GM12874 (cell line): ENCODE measurements at regions not wholly inside any gene's neighbourhood (a gene's known extent, or its start where the extent isn't known, plus 50 kb on each side); places are given as distances from the start of the nearest gene placed in this dataset.

ENCODE experiments used
- CTCF ChIP-seq: IDR thresholded peaks from 2 replicates; pipeline ENCODE4 v1.5.1; 2011; ENCODE audit warnings: low read depth, mild to moderate bottlenecking, control low read depth, low read length, moderate library complexity; ENCODE audit not compliant: insufficient read depth

- TF ChIP-seq CTCF, result no peak
Measured at GRCh38 chr2:19600982-19601381, 242.6 kb upstream of the OSR1 start.

GRCh38 chr2:19600506-19600905, 242.1 kb upstream of the OSR1 start:
- TF ChIP-seq CTCF, result no peak

DNA sequence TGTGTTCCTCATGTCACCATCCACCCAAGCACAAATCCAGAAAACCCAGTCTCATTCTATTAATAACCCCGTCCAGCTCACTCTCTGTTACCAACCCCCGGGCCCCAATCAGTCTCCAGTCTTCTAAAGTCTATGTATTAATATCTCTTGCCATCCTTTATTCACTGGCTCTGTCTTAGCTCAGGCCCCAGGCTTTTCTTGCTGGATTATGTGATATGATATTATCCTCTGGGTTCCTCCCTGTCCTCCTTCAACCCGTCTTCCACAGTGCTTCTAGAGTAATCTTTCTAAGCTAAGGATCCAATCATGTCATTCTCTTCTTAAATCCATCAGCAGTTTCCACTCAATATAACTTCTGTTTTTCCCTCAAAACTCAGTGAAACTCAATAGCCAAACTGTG, 240.5 kb upstream of the OSR1 start:
- no peak for TF ChIP-seq CTCF

- no peak for TF ChIP-seq CTCF
Measured at GRCh38 chr2:19592197-19592596, 233.8 kb upstream of the OSR1 start.

DNA sequence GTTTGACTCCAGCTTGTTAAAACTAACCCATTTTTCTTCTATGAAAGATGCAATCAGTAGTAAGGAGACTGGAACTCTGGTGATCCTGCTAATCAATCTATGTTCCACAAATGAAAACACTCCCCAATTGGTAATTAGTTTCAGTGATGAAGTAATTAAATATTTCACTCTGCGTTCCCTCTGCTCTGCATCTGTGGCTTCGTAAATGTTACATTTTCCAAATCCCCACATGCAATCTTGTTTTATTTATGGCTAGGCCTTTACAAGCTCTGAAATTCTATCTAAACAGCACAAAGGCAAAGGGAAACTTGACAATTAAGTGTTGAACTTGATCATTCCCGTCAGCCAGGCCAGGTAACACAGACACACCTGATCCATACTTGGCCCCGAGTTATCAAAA, 231.4 kb upstream of the OSR1 start:
- no peak for TF ChIP-seq CTCF

DNA sequence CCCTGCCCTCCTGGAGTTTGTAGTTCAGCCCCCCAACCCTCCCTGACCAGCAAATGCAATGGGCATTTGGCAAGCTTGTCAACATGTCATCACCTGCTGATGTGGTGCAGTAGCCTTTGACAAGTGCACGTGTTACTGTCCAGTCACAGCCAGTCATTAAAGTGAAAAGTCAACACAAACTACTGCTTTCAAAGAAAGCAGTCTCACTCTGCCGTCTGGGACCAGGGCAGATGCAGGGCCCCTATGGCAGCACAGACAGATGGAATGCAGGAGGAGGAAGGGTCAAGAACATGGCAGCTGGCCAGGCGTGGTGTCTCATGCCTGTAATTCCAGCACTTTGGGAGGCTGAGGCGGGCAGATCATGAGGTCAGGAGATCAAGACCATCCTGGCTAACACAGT, 222.4 kb upstream of the OSR1 start:
- no peak for TF ChIP-seq CTCF

GRCh38 chr2:19580264-19580663, 221.8 kb upstream of the OSR1 start:
- TF ChIP-seq CTCF, result no peak

DNA sequence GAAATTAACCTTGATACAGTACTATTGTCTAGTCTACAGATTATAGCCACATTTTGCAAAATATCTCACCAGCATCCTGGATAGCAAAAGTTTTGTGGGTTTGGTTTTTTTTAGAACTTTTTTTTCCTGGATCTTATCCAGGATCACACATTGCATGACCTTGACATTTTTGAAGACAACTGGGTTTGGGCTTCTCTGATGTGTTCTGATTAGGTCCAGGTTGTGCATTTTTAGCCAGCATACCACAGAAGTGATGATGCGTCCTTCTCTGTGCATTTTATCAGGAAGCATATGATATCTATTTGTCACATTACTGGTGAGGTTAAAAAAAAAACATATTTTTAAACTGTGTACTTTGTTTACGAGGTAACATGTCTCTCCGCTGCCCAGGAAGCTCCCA, 221.0 kb upstream of the OSR1 start:
- TF ChIP-seq CTCF, result no peak
